ENCODE measurements at regions not wholly inside any gene's neighbourhood (a gene's known extent, or its start where the extent isn't known, plus 50 kb on each side); places are given as distances from the start of the nearest gene placed in this dataset.

DNA sequence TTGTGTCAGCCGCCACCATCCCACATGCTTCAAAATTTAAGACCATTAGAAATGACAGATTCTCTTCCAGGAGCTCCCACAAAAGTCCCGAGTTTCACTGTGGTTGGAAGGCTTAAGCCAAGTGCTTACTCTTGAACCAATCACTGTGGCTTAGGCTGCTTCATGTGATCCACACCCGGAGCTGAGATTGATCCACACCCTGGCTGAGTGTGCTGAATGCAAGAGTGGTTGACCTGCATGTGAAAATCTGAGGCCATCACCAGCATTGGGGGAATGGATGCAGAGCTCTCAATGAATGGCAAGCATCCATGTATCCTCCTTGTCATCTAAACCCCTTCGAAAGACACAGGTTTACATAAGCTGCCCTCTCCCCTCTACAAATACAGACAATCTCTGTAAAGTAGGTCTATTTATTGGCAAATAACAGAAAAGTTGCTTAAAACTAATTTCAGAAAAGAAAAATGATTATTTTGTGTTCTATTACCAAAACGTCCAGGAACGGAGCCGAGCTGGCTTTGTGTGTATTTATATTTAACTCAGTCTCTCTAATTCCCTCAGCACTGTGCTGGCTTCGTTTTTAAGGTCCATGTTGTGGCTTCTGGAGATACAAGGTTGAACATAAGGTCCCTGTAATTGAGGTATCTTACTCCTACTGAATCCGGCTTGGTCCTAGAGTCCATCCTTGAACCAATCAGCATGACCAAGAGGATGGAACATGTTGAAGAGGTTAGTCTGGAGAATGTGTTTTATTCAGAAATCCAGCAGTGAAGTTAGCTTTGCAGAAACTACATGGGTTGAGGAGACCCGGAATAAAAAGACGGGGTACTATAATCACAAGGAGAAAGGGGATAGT is 332.4 kb downstream of the LIG4 start:
- TF ChIP-seq CTCF (conservative IDR thresholded peaks at IDR 0.05; ENCODE audit: low read depth, low read length) (no peak), EZH2 (IDR thresholded peaks at IDR 0.05; ENCODE audit: low read length, unreplicated experiment) (no peak)

All from PC-3 (cell line).